IMR-90 (cell line): ENCODE measurements at regions not wholly inside any gene's neighbourhood (a gene's known extent, or its start where the extent isn't known, plus 50 kb on each side); places are given as distances from the start of the nearest gene placed in this dataset.

Experiments
- ATAC-seq: fragments of 200-7000 bp; cut with Tn5 transposase; 2 replicates; pipeline ENCODE4 v1.9.1; 2020; ENCODE audit warnings: low read depth, mild to moderate bottlenecking, moderate library complexity
- BruUV-seq: library from RNA; stranded (reverse); fragments of 400-500 nt; replicated peaks from 2 replicates; lab custom pipeline; 2021; lab: Mats Ljungman, UMichigan
- CTCF ChIA-PET: fragments of 300-600 bp; formaldehyde crosslinking; extraction: SDS; loops from one replicate; lab custom pipeline; 2021; ENCODE audit warnings: antibody characterized with exemption; lab: Yijun Ruan, JAX
- POLR2A ChIA-PET: fragments of 300-600 bp; sonication (Branson Sonifier 250); formaldehyde crosslinking; loops from one replicate; lab custom pipeline; 2022; ENCODE audit warnings: antibody characterized with exemption; ENCODE audit not compliant: unreplicated experiment; lab: Charles Lee
- DNase-seq: peaks from one replicate; pipeline ENCODE4 v3.0.0; 2013
- H2AFZ ChIP-seq: replicated peaks from 2 replicates; pipeline ENCODE3; 2013; ENCODE audit warnings: low read length, mild to moderate bottlenecking; ENCODE audit not compliant: poor library complexity
- H2AK5ac ChIP-seq: 2 replicates; pipeline ENCODE4 v1.6.1; 2013; ENCODE audit warnings: low read depth, low read length, inconsistent platforms
- H2AK9ac ChIP-seq: replicated peaks from 2 replicates; pipeline ENCODE3; 2013; ENCODE audit warnings: mild to moderate bottlenecking, low read depth, low read length, moderate library complexity; ENCODE audit not compliant: poor library complexity
- H2BK120ac ChIP-seq: 2 replicates; pipeline ENCODE4 v1.6.1; 2013; ENCODE audit warnings: low read depth, low read length, inconsistent platforms
- H2BK15ac ChIP-seq: 3 replicates; pipeline ENCODE4 v1.6.1; 2013; ENCODE audit warnings: low read depth, low read length, inconsistent platforms
- H2BK20ac ChIP-seq: 2 replicates; pipeline ENCODE4 v1.6.1; 2013; ENCODE audit warnings: low read depth, mild to moderate bottlenecking, inconsistent platforms, low read length, moderate library complexity
- H2BK5ac ChIP-seq: 2 replicates; pipeline ENCODE4 v1.6.1; 2013; ENCODE audit warnings: mild to moderate bottlenecking, low read depth, low read length, inconsistent platforms; ENCODE audit not compliant: poor library complexity, severe bottlenecking
- H3K14ac ChIP-seq: replicated peaks from 2 replicates; pipeline ENCODE4 v1.6.1; 2013; ENCODE audit warnings: low read depth, low read length, inconsistent platforms
- H3K18ac ChIP-seq: 2 replicates; pipeline ENCODE4 v1.6.1; 2013; ENCODE audit warnings: low read depth, low read length, control low read depth
- H3K23ac ChIP-seq: 2 replicates; pipeline ENCODE4 v1.6.1; 2013; ENCODE audit warnings: low read depth, low read length, inconsistent platforms
- H3K27ac ChIP-seq: 2 replicates; pipeline ENCODE4 v1.5.1; 2013; ENCODE audit warnings: mild to moderate bottlenecking, control low read depth, low read length; ENCODE audit not compliant: insufficient read depth
- H3K27me3 ChIP-seq: 2 replicates; pipeline ENCODE4 v1.6.1; 2013; ENCODE audit warnings: low read length; ENCODE audit not compliant: control insufficient read depth, insufficient read depth
- H3K36me3 ChIP-seq: 2 replicates; pipeline ENCODE4 v1.6.1; 2013; ENCODE audit warnings: low read length, mixed read lengths; ENCODE audit not compliant: control insufficient read depth, insufficient read depth
- H3K4ac ChIP-seq: 2 replicates; pipeline ENCODE4 v1.6.1; 2013; ENCODE audit warnings: low read depth, low read length, inconsistent platforms
- H3K4me1 ChIP-seq: 2 replicates; pipeline ENCODE4 v1.6.1; 2013; ENCODE audit warnings: low read length, mixed read lengths; ENCODE audit not compliant: control insufficient read depth, insufficient read depth
- H3K4me2 ChIP-seq: 2 replicates; pipeline ENCODE4 v1.6.1; 2013; ENCODE audit warnings: low read depth, mild to moderate bottlenecking, control low read depth, low read length, moderate library complexity
- H3K4me3 ChIP-seq: 2 replicates; pipeline ENCODE4 v1.5.1; 2013; ENCODE audit warnings: low read depth, mild to moderate bottlenecking, control low read depth, low read length, moderate library complexity; ENCODE audit not compliant: insufficient read depth
- H3K56ac ChIP-seq: 2 replicates; pipeline ENCODE4 v1.6.1; 2013; ENCODE audit warnings: low read length, inconsistent platforms; ENCODE audit not compliant: insufficient read depth; ENCODE audit errors: extremely low read depth
- H3K79me1 ChIP-seq, 2 experiments: 2 replicates each; pipeline ENCODE4 v1.6.1; 2013; ENCODE audit warnings: low read length in 2 of 2, inconsistent platforms in 1 of 2, low read depth in 1 of 2
- H3K9ac ChIP-seq: 2 replicates; pipeline ENCODE4 v1.6.1; 2013; ENCODE audit warnings: low read depth, low read length, control low read depth
- H3K9me1 ChIP-seq: 2 replicates; pipeline ENCODE4 v1.6.1; 2013; ENCODE audit warnings: low read length, inconsistent platforms; ENCODE audit not compliant: insufficient read depth
- H3K9me3 ChIP-seq: 2 replicates; pipeline ENCODE4 v1.6.1; 2013; ENCODE audit warnings: low read length; ENCODE audit not compliant: control insufficient read depth, insufficient read depth
- H4K20me1 ChIP-seq: 2 replicates; pipeline ENCODE4 v1.6.1; 2013; ENCODE audit warnings: low read length, inconsistent platforms; ENCODE audit not compliant: insufficient read depth
- H4K5ac ChIP-seq: 2 replicates; pipeline ENCODE4 v1.6.1; 2013; ENCODE audit warnings: mild to moderate bottlenecking, low read depth, low read length, control low read depth
- H4K8ac ChIP-seq, 2 experiments: 2 replicates each; pipeline ENCODE4 v1.6.1; 2013; ENCODE audit warnings: low read depth in 2 of 2, low read length in 2 of 2, control low read depth in 1 of 2, inconsistent platforms in 1 of 2
- H4K91ac ChIP-seq: 2 replicates; pipeline ENCODE4 v1.6.1; 2013; ENCODE audit warnings: low read depth, low read length, inconsistent platforms; ENCODE audit not compliant: insufficient read depth
- BHLHE40 ChIP-seq: fragments of 150-350 bp; IDR thresholded peaks from 2 replicates; pipeline ENCODE4 v1.6.1; 2016; ENCODE audit warnings: mild to moderate bottlenecking, low read depth, low read length
- CEBPB ChIP-seq: IDR thresholded peaks from 2 replicates; pipeline ENCODE4 v1.6.1; 2012; ENCODE audit warnings: low read depth, low read length, improper control_type of control experiment
- CHD1 ChIP-seq: IDR thresholded peaks from 2 replicates; pipeline ENCODE4 v1.6.1; 2012; ENCODE audit warnings: low read depth, low read length, improper control_type of control experiment
- FOS ChIP-seq: fragments of 150-350 bp; IDR thresholded peaks from 2 replicates; pipeline ENCODE4 v1.6.1; 2016; ENCODE audit warnings: low read depth, low read length
- MAFK ChIP-seq: IDR thresholded peaks from 2 replicates; pipeline ENCODE4 v1.6.1; 2012; ENCODE audit warnings: low read depth, low read length, improper control_type of control experiment
- MAZ ChIP-seq: IDR thresholded peaks from 2 replicates; pipeline ENCODE4 v1.6.1; 2012; ENCODE audit warnings: low read depth, mild to moderate bottlenecking, low read length, improper control_type of control experiment, moderate library complexity, borderline replicate concordance
- MXI1 ChIP-seq: IDR thresholded peaks from 2 replicates; pipeline ENCODE4 v1.6.1; 2012; ENCODE audit warnings: low read depth, mild to moderate bottlenecking, low read length, moderate library complexity, borderline replicate concordance
- NFE2L2 ChIP-seq: fragments of 150-350 bp; IDR thresholded peaks from 2 replicates; pipeline ENCODE4 v1.6.1; 2016; ENCODE audit warnings: low read depth, mild to moderate bottlenecking, low read length
- POLR2A ChIP-seq: IDR thresholded peaks from 2 replicates; pipeline ENCODE4 v1.6.1; 2012; ENCODE audit warnings: mild to moderate bottlenecking, low read depth, low read length
- RAD21 ChIP-seq: IDR thresholded peaks from 2 replicates; pipeline ENCODE4 v1.6.1; 2012; ENCODE audit warnings: low read length, improper control_type of control experiment
- RCOR1 ChIP-seq: IDR thresholded peaks from 2 replicates; pipeline ENCODE4 v1.6.1; 2012; ENCODE audit warnings: mild to moderate bottlenecking, low read length, improper control_type of control experiment; ENCODE audit not compliant: insufficient replicate concordance
- RFX5 ChIP-seq: IDR thresholded peaks from 2 replicates; pipeline ENCODE4 v1.8.0; 2012; ENCODE audit warnings: low read depth, mild to moderate bottlenecking, low read length, moderate library complexity
- SMC3 ChIP-seq: fragments of 150-350 bp; IDR thresholded peaks from 2 replicates; pipeline ENCODE4 v1.6.1; 2016; ENCODE audit warnings: low read depth, mild to moderate bottlenecking, antibody characterized with exemption, low read length, moderate library complexity
- USF2 ChIP-seq: fragments of 150-350 bp; IDR thresholded peaks from 2 replicates; pipeline ENCODE4 v1.6.1; 2017; ENCODE audit warnings: mild to moderate bottlenecking, antibody characterized with exemption, low read length, low read depth
- WGBS, 2 experiments: methylation state at CpG; one replicate each; pipeline versions ENCODE4 v1.1.5 to v1.1.7; 2013; ENCODE audit warnings: missing lambda C conversion rate in 2 of 2; ENCODE audit not compliant: insufficient read length in 1 of 2; ENCODE audit errors: extremely low coverage in 2 of 2; 5-methylcytosine and 5-hydroxymethylcytosine counted together
- dilution Hi-C: fragments of 300-500 bp; cut with HindIII; formaldehyde crosslinking; loops from one replicate; pipeline ENCODE4 v1.14.3; 2018; ENCODE audit warnings: low sequenced_read_pairs; ENCODE audit not compliant: unreplicated experiment
- in situ Hi-C: fragments of 300-500 bp; cut with MboI; formaldehyde crosslinking; loops from 3 replicates; pipeline ENCODE4 v1.14.3; 2019; ENCODE audit warnings: low sequenced_read_pairs, inconsistent platforms, mixed read lengths
- intact Hi-C: fragments of 100-400 bp; cut with micrococcal nuclease; formaldehyde crosslinking; loops from 2 replicates; pipeline ENCODE4 v1.10.0; 2022
- TF ChIP-seq, protein P1 (sequence below): fragments of 150-350 bp; IDR thresholded peaks from 2 replicates; pipeline ENCODE4 v1.6.1; 2016; ENCODE audit warnings: low read depth, mild to moderate bottlenecking, low read length, moderate library complexity, borderline replicate concordance
- TF ChIP-seq, protein P2 (sequence below): conservative IDR thresholded peaks from 2 replicates; pipeline ENCODE4 v1.5.1; 2012; ENCODE audit warnings: mild to moderate bottlenecking, low read depth, low read length, improper control_type of control experiment

DNA sequence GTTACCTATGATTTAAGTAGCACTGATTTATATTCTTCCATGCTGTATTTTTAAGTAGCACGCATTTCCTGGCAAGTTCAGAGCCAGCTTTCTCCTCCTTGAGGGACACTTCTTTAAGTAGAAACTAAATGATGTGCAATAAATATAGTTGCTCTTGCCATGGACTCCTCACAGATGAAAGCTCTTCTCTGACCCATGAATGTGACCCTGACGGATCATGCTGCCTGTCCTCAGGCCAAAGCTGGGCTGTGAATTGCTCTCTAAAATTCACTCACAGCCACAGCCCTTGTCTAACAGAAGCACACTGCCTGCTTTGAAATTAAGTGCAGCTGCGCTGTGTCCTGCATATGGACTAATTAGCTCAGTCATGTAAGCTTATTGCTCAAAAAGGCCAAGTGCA, 438.8 kb downstream of the PMP22 start:
- dilution Hi-C loops: no loop called here
- Histone ChIP-seq H4K8ac (no peak overlapping the region), H3K18ac (no peak overlapping the region), H3K9me3 (peaks cover 7% of the 10 kb centered on the region), H4K20me1 (no peaks in the 10 kb centered on the region), H3K79me1 (no peaks in the 10 kb centered on the region), H2BK120ac (no peak overlapping the region), H3K4me3 (no peak overlapping the region), H2AK5ac (no peak overlapping the region; the same call in 1 of the 2 replicates), H4K5ac (no peak overlapping the region), H2BK20ac (no peak overlapping the region), H2BK5ac (no peak overlapping the region), H3K9me1 (no peaks in the 10 kb centered on the region), H3K36me3 (no peaks in the 10 kb centered on the region), H3K14ac (no peak overlapping the region), H2AK9ac (no peak overlapping the region), H3K9ac (no peak overlapping the region), H3K4me2 (no peak overlapping the region), H3K27ac (no peak overlapping the region), H3K4me1 (peaks cover 2% of the 10 kb centered on the region), H3K27me3 (no peaks in the 10 kb centered on the region), H2AFZ (no peak overlapping the region), H2BK15ac (no peak overlapping the region), H4K91ac (no peak overlapping the region), H3K4ac (no peak overlapping the region), H3K23ac (no peak overlapping the region), H3K56ac (no peak overlapping the region)
- POLR2A ChIA-PET: no interaction called here
- in situ Hi-C loops: no loop called here
- CTCF ChIA-PET: no interaction called here
- 100% methylated on average over 1 of the region's 3 CpGs; no CpG with 5 or more reads in 1 of the 2 experiments for WGBS, 2 experiments
- DNase-seq (no peak), ATAC-seq (no peak)
- intact Hi-C loops: no loop called here
- TF ChIP-seq CHD1 (no peak), FOS (no peak), POLR2A (no peak), MXI1 (no peak), MAZ (no peak), RCOR1 (no peak), MAFK (no peak), SMC3 (no peak), RFX5 (no peak), USF2 (no peak), NFE2L2 (no peak), BHLHE40 (no peak), RAD21 (no peak), CEBPB (no peak)
- TF ChIP-seq, protein P1, sequence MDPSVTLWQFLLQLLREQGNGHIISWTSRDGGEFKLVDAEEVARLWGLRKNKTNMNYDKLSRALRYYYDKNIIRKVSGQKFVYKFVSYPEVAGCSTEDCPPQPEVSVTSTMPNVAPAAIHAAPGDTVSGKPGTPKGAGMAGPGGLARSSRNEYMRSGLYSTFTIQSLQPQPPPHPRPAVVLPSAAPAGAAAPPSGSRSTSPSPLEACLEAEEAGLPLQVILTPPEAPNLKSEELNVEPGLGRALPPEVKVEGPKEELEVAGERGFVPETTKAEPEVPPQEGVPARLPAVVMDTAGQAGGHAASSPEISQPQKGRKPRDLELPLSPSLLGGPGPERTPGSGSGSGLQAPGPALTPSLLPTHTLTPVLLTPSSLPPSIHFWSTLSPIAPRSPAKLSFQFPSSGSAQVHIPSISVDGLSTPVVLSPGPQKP: no peak
- TF ChIP-seq, protein P2, sequence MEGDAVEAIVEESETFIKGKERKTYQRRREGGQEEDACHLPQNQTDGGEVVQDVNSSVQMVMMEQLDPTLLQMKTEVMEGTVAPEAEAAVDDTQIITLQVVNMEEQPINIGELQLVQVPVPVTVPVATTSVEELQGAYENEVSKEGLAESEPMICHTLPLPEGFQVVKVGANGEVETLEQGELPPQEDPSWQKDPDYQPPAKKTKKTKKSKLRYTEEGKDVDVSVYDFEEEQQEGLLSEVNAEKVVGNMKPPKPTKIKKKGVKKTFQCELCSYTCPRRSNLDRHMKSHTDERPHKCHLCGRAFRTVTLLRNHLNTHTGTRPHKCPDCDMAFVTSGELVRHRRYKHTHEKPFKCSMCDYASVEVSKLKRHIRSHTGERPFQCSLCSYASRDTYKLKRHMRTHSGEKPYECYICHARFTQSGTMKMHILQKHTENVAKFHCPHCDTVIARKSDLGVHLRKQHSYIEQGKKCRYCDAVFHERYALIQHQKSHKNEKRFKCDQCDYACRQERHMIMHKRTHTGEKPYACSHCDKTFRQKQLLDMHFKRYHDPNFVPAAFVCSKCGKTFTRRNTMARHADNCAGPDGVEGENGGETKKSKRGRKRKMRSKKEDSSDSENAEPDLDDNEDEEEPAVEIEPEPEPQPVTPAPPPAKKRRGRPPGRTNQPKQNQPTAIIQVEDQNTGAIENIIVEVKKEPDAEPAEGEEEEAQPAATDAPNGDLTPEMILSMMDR: no peak
- BruUV-seq: no TSS peak
